Liver (tissue), 8 donors: ENCODE measurements at regions not wholly inside any gene's neighbourhood (a gene's known extent, or its start where the extent isn't known, plus 50 kb on each side); places are given as distances from the start of the nearest gene placed in this dataset.

Source experiments
- DNase-seq: peaks from one replicate; pipeline ENCODE4 v3.0.0-alpha.2; 2017; ENCODE audit warnings: low spot score
- H3K27ac ChIP-seq, 2 donors: one replicate each; pipeline ENCODE4 v1.7.0; 2013; ENCODE audit warnings: inconsistent platforms in 2 of 2, low read length in 2 of 2, control low read depth in 1 of 2, low read depth in 1 of 2, mild to moderate bottlenecking in 1 of 2
- H3K27me3 ChIP-seq, 4 donors: one replicate each; pipeline versions ENCODE4 v1.6.1 to v1.7.0; 2013; ENCODE audit warnings: low read length in 3 of 4, inconsistent platforms in 1 of 4, mild to moderate bottlenecking in 1 of 4, moderate library complexity in 1 of 4; ENCODE audit not compliant: control insufficient read depth in 4 of 4, insufficient read depth in 4 of 4
- H3K36me3 ChIP-seq, 4 donors: one replicate each; pipeline versions ENCODE4 v1.6.1 to v1.7.0; 2013; ENCODE audit warnings: low read length in 3 of 4, mild to moderate bottlenecking in 3 of 4, low read depth in 1 of 4, moderate library complexity in 1 of 4; ENCODE audit not compliant: control insufficient read depth in 4 of 4, insufficient read depth in 3 of 4
- H3K4me1 ChIP-seq, 4 donors: one replicate each; pipeline versions ENCODE4 v1.6.1 to v1.7.0; 2013; ENCODE audit warnings: low read length in 3 of 4, mild to moderate bottlenecking in 3 of 4, moderate library complexity in 1 of 4; ENCODE audit not compliant: control insufficient read depth in 4 of 4, insufficient read depth in 4 of 4
- H3K4me3 ChIP-seq, 3 donors: one replicate each; pipeline versions ENCODE4 v1.6.1 to v1.7.0; 2013; ENCODE audit warnings: low read length in 3 of 3, control low read depth in 1 of 3, low read depth in 1 of 3, mild to moderate bottlenecking in 1 of 3
- H3K9ac ChIP-seq, 2 donors: one replicate each; pipeline ENCODE4 v1.7.0; 2013; ENCODE audit warnings: low read length in 2 of 2, mild to moderate bottlenecking in 2 of 2, moderate library complexity in 2 of 2, control low read depth in 1 of 2, low read depth in 1 of 2
- H3K9me3 ChIP-seq, 4 donors: one replicate each; pipeline versions ENCODE4 v1.6.1 to v1.7.0; 2013; ENCODE audit warnings: low read length in 3 of 4; ENCODE audit not compliant: control insufficient read depth in 4 of 4
- ATF3 ChIP-seq: IDR thresholded peaks from 2 replicates; pipeline ENCODE4 v1.6.1; 2016; ENCODE audit warnings: antibody characterized with exemption
- CTCF ChIP-seq: fragments of 150-350 bp; IDR thresholded peaks from 2 replicates; pipeline ENCODE4 v1.5.1; 2017; ENCODE audit warnings: improper control_type of control experiment, low read depth, low read length; ENCODE audit not compliant: missing input control
- EGR1 ChIP-seq, 2 donors: IDR thresholded peaks; 2 replicates each; pipeline ENCODE4 v1.6.1; 2016 to 2018; ENCODE audit warnings: antibody characterized with exemption in 2 of 2, low read depth in 2 of 2
- FOXA1 ChIP-seq: IDR thresholded peaks from 2 replicates; pipeline ENCODE4 v1.6.1; 2016; ENCODE audit warnings: antibody characterized with exemption
- GABPA ChIP-seq, 2 donors: IDR thresholded peaks in 1 of 2; conservative IDR thresholded peaks in 1 of 2; 2 replicates each; pipeline ENCODE4 v1.6.1; 2016; ENCODE audit warnings: antibody characterized with exemption in 2 of 2, mild to moderate bottlenecking in 1 of 2, moderate library complexity in 1 of 2
- HNF4A ChIP-seq, 2 donors: conservative IDR thresholded peaks; 2 replicates each; pipeline ENCODE4 v1.6.1; 2016; ENCODE audit warnings: antibody characterized with exemption in 2 of 2, mild to moderate bottlenecking in 2 of 2
- HNF4G ChIP-seq: IDR thresholded peaks from 2 replicates; pipeline ENCODE4 v1.6.1; 2016; ENCODE audit warnings: antibody characterized with exemption
- JUND ChIP-seq, 2 donors: IDR thresholded peaks; 2 replicates each; pipeline ENCODE4 v1.6.1; 2016; ENCODE audit warnings: antibody characterized with exemption in 2 of 2
- MAX ChIP-seq: IDR thresholded peaks from 2 replicates; pipeline ENCODE4 v1.6.1; 2016; ENCODE audit warnings: antibody characterized with exemption
- NR2F2 ChIP-seq: IDR thresholded peaks from 2 replicates; pipeline ENCODE4 v1.6.1; 2016; ENCODE audit warnings: antibody characterized with exemption
- RAD21 ChIP-seq, 2 donors: IDR thresholded peaks; 2 replicates each; pipeline ENCODE4 v1.6.1; 2016; ENCODE audit warnings: antibody characterized with exemption in 2 of 2, mild to moderate bottlenecking in 2 of 2
- REST ChIP-seq: IDR thresholded peaks from 2 replicates; pipeline ENCODE4 v1.6.1; 2016; ENCODE audit warnings: antibody characterized with exemption, mild to moderate bottlenecking
- RXRA ChIP-seq, 2 donors: IDR thresholded peaks; 2 replicates each; pipeline ENCODE4 v1.6.1; 2017 to 2018; ENCODE audit warnings: antibody characterized with exemption in 2 of 2, mild to moderate bottlenecking in 1 of 2
- SP1 ChIP-seq: IDR thresholded peaks from 2 replicates; pipeline ENCODE4 v1.6.1; 2018; ENCODE audit warnings: antibody characterized with exemption, mild to moderate bottlenecking
- TAF1 ChIP-seq: conservative IDR thresholded peaks from 2 replicates; pipeline ENCODE4 v1.6.1; 2016; ENCODE audit warnings: antibody characterized with exemption, mild to moderate bottlenecking
- YY1 ChIP-seq: IDR thresholded peaks from 2 replicates; pipeline ENCODE4 v1.6.1; 2016; ENCODE audit warnings: antibody characterized with exemption, mild to moderate bottlenecking
- ZBTB33 ChIP-seq: IDR thresholded peaks from 2 replicates; pipeline ENCODE4 v1.6.1; 2016; ENCODE audit warnings: antibody characterized with exemption
- WGBS: extraction: QIAGEN DNeasy Blood & Tissue Kit; methylation state at CpG from one replicate; pipeline ENCODE4 v1.1.7; 2013; 5-methylcytosine and 5-hydroxymethylcytosine counted together
- donor health status: healthy.
- donor health status: healthy.
- donor health status: healthy.
- donor health status: healthy.
- donor health status: healthy.

- Histone ChIP-seq H3K9me3 (no peaks in the 10 kb centered on the region), H3K36me3 (no peaks in the 10 kb centered on the region), H3K27ac (no peak overlapping the region), H3K9ac (no peak overlapping the region), H3K4me3 (no peak overlapping the region), H3K27me3 (no peaks in the 10 kb centered on the region), H3K4me1 (peaks cover 1 to 8% (median 3%) of the 10 kb centered on the region in 4 donors)
- 80% methylated on average over 2 of the region's 2 CpGs for WGBS
- TF ChIP-seq GABPA (IDR thresholded peaks at IDR 0.05 in 1 of 2, conservative IDR thresholded peaks at IDR 0.05 in 1 of 2) (no peak), FOXA1 (no peak), TAF1 (no peak), JUND (IDR thresholded peaks at IDR 0.05) (no peak), RXRA (IDR thresholded peaks at IDR 0.05) (no peak), ZBTB33 (no peak), SP1 (no peak), HNF4A (conservative IDR thresholded peaks at IDR 0.05) (no peak), ATF3 (no peak), CTCF (no peak), EGR1 (IDR thresholded peaks at IDR 0.05; ENCODE audit: low read depth in 2 of 2) (no peak), REST (no peak), YY1 (no peak), RAD21 (IDR thresholded peaks at IDR 0.05) (no peak), HNF4G (no peak), NR2F2 (no peak), MAX (no peak)
- DNase-seq: no peak
Observed at GRCh38 chr5:31049936-31050704, 143.4 kb upstream of the CDH6 start.
